ENCODE measurements at regions not wholly inside any gene's neighbourhood (a gene's known extent, or its start where the extent isn't known, plus 50 kb on each side); places are given as distances from the start of the nearest gene placed in this dataset.

- no peaks in the 10 kb centered on the region for H3K4me1 ChIP-seq (ENCODE audit: control insufficient read depth in 4 of 4, insufficient read depth in 4 of 4, low read length in 3 of 4)
- no peak overlapping the region for H3K9ac ChIP-seq (ENCODE audit: low read depth in 1 of 2, low read length in 2 of 2)
- no peak overlapping the region for H3K4me3 ChIP-seq (ENCODE audit: low read depth in 1 of 3, low read length in 3 of 3)
- TF ChIP-seq JUND (IDR thresholded peaks at IDR 0.05) (no peak), ATF3 (IDR thresholded peaks at IDR 0.05) (no peak), NR2F2 (IDR thresholded peaks at IDR 0.05) (no peak), HNF4A (conservative IDR thresholded peaks at IDR 0.05) (no peak), ZBTB33 (IDR thresholded peaks at IDR 0.05) (no peak), FOXA2 (IDR thresholded peaks at IDR 0.05) (no peak), MAX (IDR thresholded peaks at IDR 0.05) (no peak), GABPA (IDR thresholded peaks at IDR 0.05 in 1 of 2, conservative IDR thresholded peaks at IDR 0.05 in 1 of 2) (no peak), EGR1 (IDR thresholded peaks at IDR 0.05; ENCODE audit: low read depth in 2 of 2) (no peak), REST (IDR thresholded peaks at IDR 0.05) (no peak)
- H3K27me3 ChIP-seq (ENCODE audit: control insufficient read depth in 4 of 4, insufficient read depth in 4 of 4, low read length in 3 of 4), result no peaks in the 10 kb centered on the region
- H3K27ac ChIP-seq (ENCODE audit: low read depth in 1 of 2, low read length in 2 of 2), result no peak overlapping the region
- no peak for DNase-seq (ENCODE audit: low spot score)
- no peaks in the 10 kb centered on the region for H3K36me3 ChIP-seq (ENCODE audit: control insufficient read depth in 4 of 4, insufficient read depth in 3 of 4, low read depth in 1 of 4, low read length in 3 of 4)
- no peaks in the 10 kb centered on the region for H3K9me3 ChIP-seq (ENCODE audit: control insufficient read depth in 4 of 4, low read length in 3 of 4)
- 72% methylated on average over 4 of the region's 4 CpGs for WGBS
These were observed 330.0 kb downstream of the ARL4A start for GRCh38 chr7:13017333-13017857.

- Histone ChIP-seq H3K4me1 (ENCODE audit: control insufficient read depth in 4 of 4, insufficient read depth in 4 of 4, low read length in 3 of 4) (no peaks in the 10 kb centered on the region), H3K9ac (ENCODE audit: low read depth in 1 of 2, low read length in 2 of 2) (no peak overlapping the region), H3K9me3 (ENCODE audit: control insufficient read depth in 4 of 4, low read length in 3 of 4) (no peaks in the 10 kb centered on the region), H3K27me3 (ENCODE audit: control insufficient read depth in 4 of 4, insufficient read depth in 4 of 4, low read length in 3 of 4) (no peaks in the 10 kb centered on the region), H3K36me3 (ENCODE audit: control insufficient read depth in 4 of 4, insufficient read depth in 3 of 4, low read depth in 1 of 4, low read length in 3 of 4) (no peaks in the 10 kb centered on the region), H3K27ac (ENCODE audit: low read depth in 1 of 2, low read length in 2 of 2) (no peak overlapping the region), H3K4me3 (ENCODE audit: low read depth in 1 of 3, low read length in 3 of 3) (no peak overlapping the region)
- no peak for TF ChIP-seq CTCF (IDR thresholded peaks at IDR 0.05; ENCODE audit: low read depth, low read length, missing input control)
- no peak for TF ChIP-seq RAD21 (IDR thresholded peaks at IDR 0.05)
- TF ChIP-seq REST (IDR thresholded peaks at IDR 0.05), result no peak
- no peak for TF ChIP-seq SP1 (IDR thresholded peaks at IDR 0.05)
- no peak for TF ChIP-seq ZBTB33 (IDR thresholded peaks at IDR 0.05)
- no peak for TF ChIP-seq ATF3 (IDR thresholded peaks at IDR 0.05)
- no peak for TF ChIP-seq JUND (IDR thresholded peaks at IDR 0.05)
- TF ChIP-seq EGR1 (IDR thresholded peaks at IDR 0.05; ENCODE audit: low read depth in 2 of 2), result no peak
- no peak for TF ChIP-seq HNF4G (IDR thresholded peaks at IDR 0.05)
- no peak for TF ChIP-seq FOXA1 (IDR thresholded peaks at IDR 0.05)
- no peak for TF ChIP-seq HNF4A (conservative IDR thresholded peaks at IDR 0.05)
- no peak for TF ChIP-seq NR2F2 (IDR thresholded peaks at IDR 0.05)
- no peak for TF ChIP-seq RXRA (IDR thresholded peaks at IDR 0.05)
- DNase-seq (ENCODE audit: low spot score), result no peak
These were observed 330.4 kb downstream of the ARL4A start for GRCh38 chr7:13017881-13018280.

Data from liver (tissue), 8 donors.